Stomach (tissue), 8 donors: ENCODE measurements at regions not wholly inside any gene's neighbourhood (a gene's known extent, or its start where the extent isn't known, plus 50 kb on each side); places are given as distances from the start of the nearest gene placed in this dataset.

ENCODE experiments used
- DNase-seq, 2 donors: peaks; one replicate each; pipeline versions ENCODE4 v3.0.0 to v3.0.0-alpha.2; 2013 to 2019
- H3K27ac ChIP-seq, 5 donors: fragments of 200-600 bp in 4 of 5; sonication (generic) in 4 of 5; one replicate each; pipeline ENCODE4 v1.5.1; 2013 to 2019; ENCODE audit warnings: mild to moderate bottlenecking in 1 of 5, moderate library complexity in 1 of 5
- H3K27me3 ChIP-seq, 3 donors: fragments of 200-600 bp; sonication (generic); one replicate each; pipeline ENCODE4 v1.5.1; 2017 to 2019; ENCODE audit warnings: mixed run types in 1 of 3
- H3K36me3 ChIP-seq, 4 donors: fragments of 200-600 bp; sonication (generic); 1 replicate in 3 of 4; 2 replicates in 1 of 4; pipeline ENCODE4 v1.5.1; 2016 to 2019
- H3K4me1 ChIP-seq, 4 donors: fragments of 200-600 bp; sonication (generic); one replicate each; pipeline ENCODE4 v1.5.1; 2016 to 2019
- H3K4me3 ChIP-seq, 4 donors: fragments of 200-600 bp; sonication (generic) in 3 of 4; one replicate each; pipeline ENCODE4 v1.5.1; 2016 to 2019; ENCODE audit warnings: mild to moderate bottlenecking in 1 of 4
- H3K9me3 ChIP-seq, 4 donors: fragments of 200-600 bp; sonication (generic); one replicate each; pipeline ENCODE4 v1.5.1; 2016 to 2019
- EP300 ChIP-seq: sonication (generic); formaldehyde crosslinking; IDR thresholded peaks from one replicate; pipeline ENCODE4 v1.6.1; 2017; ENCODE audit warnings: antibody characterized with exemption
- POLR2A ChIP-seq, 4 donors: fragments of 450-650 bp; IDR thresholded peaks; one replicate each; pipeline ENCODE4 v1.6.1; 2016; ENCODE audit warnings: antibody characterized with exemption in 4 of 4, control low read depth in 2 of 4, mild to moderate bottlenecking in 1 of 4, moderate library complexity in 1 of 4
- POLR2AphosphoS5 ChIP-seq, 3 donors: sonication (generic); formaldehyde crosslinking; IDR thresholded peaks; one replicate each; pipeline ENCODE4 v1.6.1; 2016; ENCODE audit warnings: antibody characterized with exemption in 3 of 3
- WGBS, 5 donors: extraction: QIAGEN DNeasy Blood & Tissue Kit in 3 of 5; methylation state at CpG; one replicate each; pipeline versions ENCODE4 v1.1.5 to v1.1.7; 2013 to 2018; 5-methylcytosine and 5-hydroxymethylcytosine counted together
- intact Hi-C: fragments of 100-400 bp; cut with DNase I; formaldehyde crosslinking; loops from one replicate; pipeline ENCODE4 v1.15.1; 2023; ENCODE audit warnings: low total_unique reads
- TF ChIP-seq, protein P1 (sequence below), 7 experiments: fragments of 450-650 bp in 4 of 7; fragments of 200-600 bp in 3 of 7; sonication (generic) in 3 of 7; IDR thresholded peaks; one replicate each; pipeline ENCODE4 v1.5.1; 2016 to 2019; ENCODE audit warnings: antibody characterized with exemption in 7 of 7, control low read depth in 2 of 7, mild to moderate bottlenecking in 1 of 7
- donor health status: healthy with polysubstance abuse.
- donor health status: Bipolar disorder and iron deficiency.
- donor health status: healthy.

DNA sequence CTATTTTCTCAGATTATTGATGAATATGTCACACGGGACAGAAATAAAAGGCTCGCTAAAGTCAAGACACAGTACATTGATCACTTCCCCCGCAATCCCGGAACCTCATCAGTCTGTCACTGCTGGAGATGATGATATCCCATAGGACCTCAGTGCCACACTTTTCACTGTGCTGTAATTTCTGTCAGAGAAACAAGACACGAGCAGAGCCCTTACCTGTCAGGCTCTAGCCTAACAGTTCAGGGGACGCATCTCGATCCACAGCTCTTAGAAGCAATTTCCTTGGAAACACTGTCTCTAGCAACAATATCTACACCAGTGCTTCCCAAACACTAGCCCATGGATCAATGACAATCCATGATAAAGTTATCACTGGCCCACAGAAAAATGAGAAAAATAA lies 140.0 kb downstream of the GRIN2B start:
- WGBS, 5 donors: 85 to 89% (median 88%) methylated on average over 7 of the region's 7 CpGs
- intact Hi-C loops: no loop called here
- Histone ChIP-seq H3K27me3 (no peaks in the 10 kb centered on the region), H3K4me1 (no peaks in the 10 kb centered on the region), H3K27ac (no peak overlapping the region), H3K36me3 (no peaks in the 10 kb centered on the region), H3K4me3 (no peak overlapping the region), H3K9me3 (no peaks in the 10 kb centered on the region)
- no peak for DNase-seq
- TF ChIP-seq POLR2A (IDR thresholded peaks at IDR 0.05): no peak
- TF ChIP-seq, protein P1, sequence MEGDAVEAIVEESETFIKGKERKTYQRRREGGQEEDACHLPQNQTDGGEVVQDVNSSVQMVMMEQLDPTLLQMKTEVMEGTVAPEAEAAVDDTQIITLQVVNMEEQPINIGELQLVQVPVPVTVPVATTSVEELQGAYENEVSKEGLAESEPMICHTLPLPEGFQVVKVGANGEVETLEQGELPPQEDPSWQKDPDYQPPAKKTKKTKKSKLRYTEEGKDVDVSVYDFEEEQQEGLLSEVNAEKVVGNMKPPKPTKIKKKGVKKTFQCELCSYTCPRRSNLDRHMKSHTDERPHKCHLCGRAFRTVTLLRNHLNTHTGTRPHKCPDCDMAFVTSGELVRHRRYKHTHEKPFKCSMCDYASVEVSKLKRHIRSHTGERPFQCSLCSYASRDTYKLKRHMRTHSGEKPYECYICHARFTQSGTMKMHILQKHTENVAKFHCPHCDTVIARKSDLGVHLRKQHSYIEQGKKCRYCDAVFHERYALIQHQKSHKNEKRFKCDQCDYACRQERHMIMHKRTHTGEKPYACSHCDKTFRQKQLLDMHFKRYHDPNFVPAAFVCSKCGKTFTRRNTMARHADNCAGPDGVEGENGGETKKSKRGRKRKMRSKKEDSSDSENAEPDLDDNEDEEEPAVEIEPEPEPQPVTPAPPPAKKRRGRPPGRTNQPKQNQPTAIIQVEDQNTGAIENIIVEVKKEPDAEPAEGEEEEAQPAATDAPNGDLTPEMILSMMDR (IDR thresholded peaks at IDR 0.05): no peak
- no peak for TF ChIP-seq POLR2AphosphoS5 (IDR thresholded peaks at IDR 0.05)
- TF ChIP-seq EP300: no peak

DNA sequence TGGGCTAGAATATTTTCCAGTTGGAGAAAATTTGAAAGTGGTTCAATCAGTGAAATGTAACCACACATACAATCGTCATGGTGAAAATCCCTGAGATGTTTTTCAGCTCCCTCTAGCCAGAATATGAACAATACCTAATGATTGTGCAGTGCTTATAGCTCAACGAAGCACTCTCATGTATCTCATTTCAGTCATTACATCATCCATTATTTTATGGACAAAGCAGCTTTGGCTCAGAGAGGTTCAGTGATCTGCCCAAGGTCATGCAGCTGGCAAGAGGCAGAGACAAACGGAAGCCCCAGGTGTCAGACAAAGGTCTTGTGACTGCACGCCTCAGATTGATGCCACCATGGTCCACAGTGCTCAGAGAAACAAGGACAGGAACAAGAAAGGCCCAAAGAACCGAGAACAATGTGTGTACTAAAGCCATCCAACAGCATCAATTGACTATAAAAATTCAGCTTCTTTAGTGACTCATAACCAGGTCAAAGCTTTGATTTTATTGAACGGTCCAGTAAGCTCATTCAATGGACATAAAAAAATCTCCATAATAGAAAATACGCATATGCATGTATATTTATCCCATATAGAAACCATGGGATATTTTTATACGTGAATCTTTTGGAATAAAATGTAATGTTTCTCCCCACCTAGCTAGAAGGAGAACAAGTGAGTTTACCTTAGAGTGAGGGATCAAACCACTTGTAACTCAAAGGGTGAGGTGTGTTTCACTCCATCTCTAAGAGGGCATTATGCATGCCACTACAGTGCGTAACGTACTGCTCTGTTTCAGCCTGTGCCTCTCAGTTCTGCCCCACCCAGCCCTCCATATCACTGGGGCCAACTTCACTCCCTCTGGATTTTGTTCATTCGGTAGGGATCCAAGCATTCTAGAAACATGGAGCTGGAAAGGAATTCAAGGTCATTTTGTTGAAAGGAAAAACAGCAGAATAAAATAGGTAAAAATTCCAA lies 141.8 kb downstream of the GRIN2B start:
- H3K4me1 ChIP-seq: no peaks in the 10 kb centered on the region
- WGBS, 5 donors: 82 to 90% (median 87%) methylated on average over 11 of the region's 11 CpGs
- H3K9me3 ChIP-seq: no peaks in the 10 kb centered on the region
- no peak for DNase-seq
- no peak overlapping the region for H3K27ac ChIP-seq
- H3K4me3 ChIP-seq: no peak overlapping the region
- no peaks in the 10 kb centered on the region for H3K36me3 ChIP-seq
- no peak for TF ChIP-seq EP300
- TF ChIP-seq POLR2AphosphoS5 (IDR thresholded peaks at IDR 0.05): no peak
- no peak for TF ChIP-seq POLR2A (IDR thresholded peaks at IDR 0.05)
- TF ChIP-seq, protein P1 (IDR thresholded peaks at IDR 0.05): no peak
- intact Hi-C loops: no loop called here
- H3K27me3 ChIP-seq: no peaks in the 10 kb centered on the region

DNA sequence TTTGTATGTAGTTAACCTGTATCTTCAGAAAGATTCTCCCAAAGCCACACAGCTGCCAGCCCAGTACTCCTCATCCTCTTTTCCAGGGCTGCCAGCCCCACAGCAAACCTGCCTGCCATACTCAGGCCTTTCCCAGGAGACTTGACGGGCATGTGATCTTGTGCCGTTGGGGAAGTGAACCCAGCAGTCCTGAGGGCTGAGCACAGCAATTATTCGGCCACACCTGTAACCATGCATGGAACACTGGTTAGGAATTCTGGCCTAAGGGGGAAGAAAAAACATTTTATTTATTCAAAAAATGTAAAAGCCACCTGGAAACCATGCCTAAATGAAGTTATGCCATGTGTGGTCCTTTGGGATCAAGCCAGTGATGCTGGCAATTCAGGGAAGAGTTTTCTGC lies 145.3 kb downstream of the GRIN2B start:
- 68 to 97% (median 78%) methylated on average over 3 of the region's 3 CpGs for WGBS, 5 donors
- no peaks in the 10 kb centered on the region for H3K27me3 ChIP-seq
- no peaks in the 10 kb centered on the region for H3K4me1 ChIP-seq
- no peak overlapping the region for H3K4me3 ChIP-seq
- DNase-seq: no peak
- no peaks in the 10 kb centered on the region for H3K36me3 ChIP-seq
- no peak for TF ChIP-seq POLR2AphosphoS5 (IDR thresholded peaks at IDR 0.05)
- TF ChIP-seq, protein P1 (IDR thresholded peaks at IDR 0.05): no peak
- no peak for TF ChIP-seq EP300
- intact Hi-C loops: no loop called here
- no peak overlapping the region for H3K27ac ChIP-seq
- H3K9me3 ChIP-seq: no peaks in the 10 kb centered on the region

DNA sequence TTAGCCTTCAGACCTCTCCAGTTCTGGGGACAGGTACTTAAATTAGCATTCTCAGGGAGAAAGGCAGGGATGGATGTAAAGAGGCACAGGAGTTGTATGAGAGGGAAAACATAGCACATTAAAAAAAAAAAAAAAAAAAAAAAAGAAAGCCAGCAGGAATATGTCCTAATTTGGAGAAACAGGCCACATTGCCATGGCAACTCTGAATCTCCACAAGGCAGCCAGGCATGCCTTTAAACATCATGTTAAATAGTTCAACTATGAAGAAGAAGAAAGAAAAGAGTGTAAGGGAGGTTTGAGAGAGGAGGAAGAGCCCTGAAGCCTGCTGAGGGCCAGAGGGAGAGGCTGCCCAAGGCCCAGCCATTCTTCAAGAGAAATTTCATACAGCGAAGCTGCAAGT lies 145.8 kb downstream of the GRIN2B start:
- TF ChIP-seq POLR2AphosphoS5 (IDR thresholded peaks at IDR 0.05): no peak
- no peak for TF ChIP-seq POLR2A (IDR thresholded peaks at IDR 0.05)
- TF ChIP-seq, protein P1 (IDR thresholded peaks at IDR 0.05): no peak
- no peak for TF ChIP-seq EP300
- H3K27me3 ChIP-seq: no peaks in the 10 kb centered on the region
- peak in 1 of 2 donors; percentile 7 for DNase-seq
- no peaks in the 10 kb centered on the region for H3K9me3 ChIP-seq
- H3K4me3 ChIP-seq: no peak overlapping the region
- intact Hi-C loops: no loop called here
- H3K27ac ChIP-seq: no peak overlapping the region
- 94 to 100% (median 95%) methylated on average over 1 of the region's 1 CpG for WGBS, 5 donors
- no peaks in the 10 kb centered on the region for H3K4me1 ChIP-seq
- H3K36me3 ChIP-seq: no peaks in the 10 kb centered on the region
